ENCODE measurements at regions not wholly inside any gene's neighbourhood (a gene's known extent, or its start where the extent isn't known, plus 50 kb on each side); places are given as distances from the start of the nearest gene placed in this dataset.

- no peak overlapping the region for H3K4me3 ChIP-seq (ENCODE audit: low read depth, low read length)
- DNase-seq (ENCODE audit: low read depth): no peak
Observed at GRCh38 chr3:162072656-162073164, 576.1 kb downstream of the OTOL1 start.

GRCh38 chr3:162073422-162073975 lies 576.9 kb downstream of the OTOL1 start:
- H3K4me3 ChIP-seq (ENCODE audit: low read depth, low read length): no peak overlapping the region
- DNase-seq (ENCODE audit: low read depth): no peak

DNA sequence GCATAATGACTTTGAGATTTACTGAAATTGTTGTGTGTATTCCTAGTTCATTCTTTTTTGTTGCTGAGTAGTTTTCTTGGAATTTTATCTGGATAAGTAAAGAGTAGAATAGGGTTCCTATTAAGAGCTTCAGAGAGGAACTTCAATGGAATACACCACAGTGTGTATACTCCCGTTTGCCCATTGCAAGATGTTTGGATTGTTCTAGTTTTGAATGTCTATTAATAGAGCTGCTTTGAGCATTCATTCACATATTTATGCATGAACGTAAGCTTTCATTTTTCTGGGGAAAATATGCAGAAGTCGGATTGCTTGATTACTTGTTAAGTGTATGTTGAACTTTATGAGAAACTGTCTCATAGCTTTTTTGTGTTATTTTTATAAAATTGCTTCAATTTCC lies 580.5 kb downstream of the OTOL1 start:
- no peak overlapping the region for H3K4me3 ChIP-seq (ENCODE audit: low read depth, low read length)
- no peak for DNase-seq (ENCODE audit: low read depth)

DNA sequence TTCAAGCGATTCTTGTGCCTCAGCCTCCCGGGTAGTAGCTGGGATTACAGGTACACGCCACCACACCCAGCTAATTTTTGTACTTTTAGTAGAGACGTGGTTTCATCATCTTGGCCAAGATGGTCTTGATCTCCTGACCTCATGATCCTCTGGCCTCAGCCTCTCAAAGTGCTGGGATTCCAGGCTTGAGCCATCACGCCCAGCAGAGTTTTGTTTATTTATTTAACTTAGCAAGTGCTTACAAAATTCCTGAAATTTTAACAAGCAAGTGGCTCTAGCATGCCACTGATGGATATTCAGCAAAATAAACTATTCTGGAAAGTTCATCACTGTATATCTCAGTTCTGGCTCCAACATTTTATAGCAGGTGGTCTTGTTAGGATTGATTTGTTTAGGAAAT lies 585.9 kb downstream of the OTOL1 start:
- DNase-seq (ENCODE audit: low read depth): no peak
- no peak overlapping the region for H3K4me3 ChIP-seq (ENCODE audit: low read depth, low read length)

DNA sequence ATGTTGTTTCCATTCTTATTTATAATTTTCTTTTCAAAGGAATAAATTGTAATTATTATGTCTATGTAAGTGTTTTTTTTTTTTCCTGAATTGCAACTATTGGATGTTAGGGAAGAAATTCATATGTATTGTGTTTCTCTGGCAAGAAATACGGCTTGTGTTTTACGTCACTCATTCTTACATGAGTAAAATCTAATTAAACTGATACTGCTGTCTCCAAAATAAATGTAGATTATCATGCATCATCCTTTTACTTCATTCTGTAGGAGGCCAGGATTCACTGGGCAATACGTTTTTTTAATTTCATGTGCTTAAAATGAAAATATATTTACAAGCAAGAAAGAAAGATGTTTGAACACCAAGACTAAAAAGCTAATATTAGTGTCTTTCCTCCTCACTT lies 590.8 kb downstream of the OTOL1 start:
- H3K4me3 ChIP-seq (ENCODE audit: low read depth, low read length): no peak overlapping the region
- DNase-seq (ENCODE audit: low read depth): no peak

- no peak for DNase-seq (ENCODE audit: low read depth)
- H3K4me3 ChIP-seq (ENCODE audit: low read depth, low read length): no peak overlapping the region
Observed at GRCh38 chr3:162092751-162093150, 596.1 kb downstream of the OTOL1 start.

DNA sequence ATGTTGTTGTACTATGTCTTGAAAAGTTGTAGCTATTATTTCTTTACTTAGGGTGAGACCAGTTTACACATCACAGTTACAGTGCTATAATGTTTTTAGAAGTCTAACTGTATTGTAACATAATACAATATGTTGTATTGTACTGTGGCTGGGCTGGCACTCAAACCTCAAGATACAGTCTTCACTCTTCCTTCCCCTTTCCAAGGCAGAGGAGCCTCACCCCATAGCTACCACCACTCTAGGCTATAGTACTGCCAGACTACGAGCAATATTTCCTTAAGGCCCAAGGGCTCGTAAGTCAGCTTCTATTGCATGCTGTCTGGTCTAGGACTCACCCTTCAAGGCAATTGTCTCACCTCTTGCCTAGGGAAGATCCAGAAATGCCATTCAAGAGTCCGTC lies 597.7 kb downstream of the OTOL1 start:
- no peak for DNase-seq (ENCODE audit: low read depth)
- no peak overlapping the region for H3K4me3 ChIP-seq (ENCODE audit: low read depth, low read length)

GRCh38 chr3:162096874-162097273 lies 600.3 kb downstream of the OTOL1 start:
- DNase-seq (ENCODE audit: low read depth): no peak
- no peak overlapping the region for H3K4me3 ChIP-seq (ENCODE audit: low read depth, low read length)

DNA sequence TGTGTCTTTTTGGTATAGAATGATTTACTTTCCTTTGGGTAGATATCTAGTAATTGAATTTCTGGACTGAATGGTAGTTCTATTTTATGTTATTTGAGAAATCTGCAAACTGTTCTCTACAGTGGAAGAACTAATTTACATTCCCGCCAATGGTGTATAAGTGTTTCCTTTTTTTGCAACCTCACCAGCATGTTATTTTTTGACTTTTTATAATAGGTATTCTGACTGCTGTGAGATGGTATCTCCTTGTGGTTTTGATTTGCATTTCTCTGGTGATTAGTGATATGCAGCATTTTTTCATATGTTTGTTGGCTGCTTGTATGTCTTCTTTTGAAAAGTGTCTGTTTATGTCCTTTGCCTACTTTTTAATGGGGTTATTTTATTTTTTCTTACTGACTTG lies 607.2 kb downstream of the OTOL1 start:
- H3K4me3 ChIP-seq (ENCODE audit: low read depth, low read length): no peak overlapping the region
- no peak for DNase-seq (ENCODE audit: low read depth)

DNA sequence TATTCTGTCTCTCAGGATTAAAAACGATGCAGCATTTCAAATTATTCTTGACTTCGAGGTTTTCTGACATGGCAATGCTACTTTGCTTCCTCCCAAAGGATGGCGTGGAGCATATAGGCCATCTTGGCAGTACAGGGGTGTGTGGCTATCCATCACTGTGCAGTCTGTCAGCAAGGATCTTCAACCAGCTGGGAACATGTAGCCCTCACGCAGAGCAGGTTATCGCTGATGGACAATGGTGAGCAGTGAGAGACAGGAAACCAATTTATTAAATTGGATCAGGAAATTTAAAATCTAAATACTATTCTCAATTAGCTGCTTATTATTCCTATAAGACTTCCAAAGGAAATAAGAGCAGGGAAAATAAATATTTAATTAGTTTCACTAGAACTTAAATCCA lies 615.3 kb downstream of the OTOL1 start:
- DNase-seq (ENCODE audit: low read depth): no peak
- no peak overlapping the region for H3K4me3 ChIP-seq (ENCODE audit: low read depth, low read length)

DNA sequence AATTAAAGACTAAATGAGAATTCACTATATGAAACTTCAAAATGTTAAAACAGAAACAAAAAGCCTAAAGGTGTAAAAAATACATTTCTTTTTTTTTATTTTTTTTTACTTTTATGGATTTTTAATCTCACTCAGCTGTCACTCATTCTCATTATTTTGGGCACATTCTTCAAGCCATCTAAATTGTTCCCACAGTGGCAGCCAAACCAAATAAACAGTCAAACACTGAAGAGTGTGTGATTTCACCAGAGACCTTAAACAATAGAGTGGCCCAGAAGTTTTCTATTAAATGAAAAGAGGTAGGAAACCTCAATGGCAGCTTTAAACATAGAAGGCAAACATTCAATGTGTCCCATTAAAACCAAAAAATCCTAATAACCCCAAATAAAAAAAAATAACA lies 616.1 kb downstream of the OTOL1 start:
- DNase-seq (ENCODE audit: low read depth): no peak
- H3K4me3 ChIP-seq (ENCODE audit: low read depth, low read length): no peak overlapping the region

- no peak for DNase-seq (ENCODE audit: low read depth)
- no peak overlapping the region for H3K4me3 ChIP-seq (ENCODE audit: low read depth, low read length)
Observed at GRCh38 chr3:162117961-162118360, 621.4 kb downstream of the OTOL1 start.

GRCh38 chr3:162119651-162120050 lies 623.0 kb downstream of the OTOL1 start:
- no peak for DNase-seq (ENCODE audit: low read depth)
- H3K4me3 ChIP-seq (ENCODE audit: low read depth, low read length): no peak overlapping the region

DNA sequence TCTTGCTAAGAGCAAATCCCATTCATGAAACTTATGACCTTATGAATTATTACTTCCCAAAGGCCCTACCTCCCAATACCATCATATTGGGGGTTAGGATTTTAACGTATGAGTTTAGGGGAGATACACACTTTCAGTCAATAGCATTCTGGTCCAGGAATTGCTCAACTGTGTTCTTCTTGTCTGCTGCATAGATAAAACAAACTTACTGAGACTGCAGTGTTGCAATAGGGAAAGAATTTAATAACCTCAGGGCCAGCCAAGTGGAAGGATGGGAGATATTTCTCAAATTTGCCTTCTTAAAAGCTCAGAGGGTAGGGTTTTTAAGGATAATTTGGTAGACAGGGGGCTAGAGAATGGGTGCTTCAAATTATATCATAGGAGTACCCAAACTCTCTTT lies 625.8 kb downstream of the OTOL1 start:
- H3K4me3 ChIP-seq (ENCODE audit: low read depth, low read length): no peak overlapping the region
- peak; percentile 25 for DNase-seq (ENCODE audit: low read depth)

GRCh38 chr3:162125790-162126189 lies 629.2 kb downstream of the OTOL1 start:
- no peak for DNase-seq (ENCODE audit: low read depth)
- no peak overlapping the region for H3K4me3 ChIP-seq (ENCODE audit: low read depth, low read length)

DNA sequence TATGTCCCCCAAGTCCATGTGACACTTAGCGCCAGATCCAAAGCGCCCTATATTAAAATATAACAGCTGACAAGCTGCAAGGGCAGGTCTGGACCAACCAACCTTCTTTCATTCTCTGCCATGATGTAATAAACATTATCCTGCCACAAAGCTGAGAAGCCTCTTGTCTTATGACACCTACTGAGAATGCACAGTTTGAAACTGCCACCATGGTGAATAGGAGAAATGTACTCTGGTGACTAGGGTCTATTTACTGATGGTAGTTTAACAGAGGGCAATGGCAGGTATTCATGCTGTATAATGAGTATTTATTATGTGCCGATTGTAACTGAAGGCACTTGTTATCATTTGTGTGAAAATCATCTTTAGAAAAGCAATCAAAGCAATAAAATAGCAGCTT lies 634.0 kb downstream of the OTOL1 start:
- no peak for DNase-seq (ENCODE audit: low read depth)
- no peak overlapping the region for H3K4me3 ChIP-seq (ENCODE audit: low read depth, low read length)

GRCh38 chr3:162132981-162133380 lies 636.4 kb downstream of the OTOL1 start:
- H3K4me3 ChIP-seq (ENCODE audit: low read depth, low read length): no peak overlapping the region
- no peak for DNase-seq (ENCODE audit: low read depth)

GRCh38 chr3:162134571-162134970 lies 638.0 kb downstream of the OTOL1 start:
- no peak overlapping the region for H3K4me3 ChIP-seq (ENCODE audit: low read depth, low read length)
- DNase-seq (ENCODE audit: low read depth): no peak

GRCh38 chr3:162136136-162136535 lies 639.5 kb downstream of the OTOL1 start:
- H3K4me3 ChIP-seq (ENCODE audit: low read depth, low read length): no peak overlapping the region
- no peak for DNase-seq (ENCODE audit: low read depth)

GRCh38 chr3:162138509-162138908 lies 641.9 kb downstream of the OTOL1 start:
- DNase-seq (ENCODE audit: low read depth): no peak
- H3K4me3 ChIP-seq (ENCODE audit: low read depth, low read length): no peak overlapping the region

- DNase-seq (ENCODE audit: low read depth): no peak
Observed at GRCh38 chr3:162139841-162140240, 643.2 kb downstream of the OTOL1 start.

GRCh38 chr3:162141272-162141791 lies 644.7 kb downstream of the OTOL1 start:
- H3K4me3 ChIP-seq (ENCODE audit: low read depth, low read length): no peak overlapping the region
- DNase-seq (ENCODE audit: low read depth): peak; percentile 53

More at GRCh38 chr3:162139841-162140240, 643.2 kb downstream of the OTOL1 start:
- no peak overlapping the region for H3K4me3 ChIP-seq (ENCODE audit: low read depth, low read length)
